ENCODE measurements at regions not wholly inside any gene's neighbourhood (a gene's known extent, or its start where the extent isn't known, plus 50 kb on each side); places are given as distances from the start of the nearest gene placed in this dataset.

DNA sequence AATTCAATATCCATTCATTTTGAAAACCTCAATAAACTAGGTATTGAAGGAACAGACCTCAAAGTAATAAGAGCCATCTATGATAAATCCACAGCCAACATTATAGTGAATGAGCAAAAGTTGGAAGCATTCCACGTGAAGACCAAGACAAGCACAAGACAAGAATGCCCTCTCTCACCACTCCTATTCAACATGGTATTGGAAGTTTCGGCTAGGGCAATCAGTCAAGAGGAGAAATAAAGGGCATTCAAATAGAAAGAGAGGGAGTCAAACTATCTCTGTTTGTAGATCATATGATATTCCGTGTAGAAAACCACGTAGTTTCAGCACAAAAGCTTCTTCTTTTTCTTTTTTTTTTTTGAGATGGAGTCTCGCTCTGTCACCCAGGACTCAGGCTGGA is 550.3 kb downstream of the FSCB start:
- no peaks in the 10 kb centered on the region for H3K27me3 ChIP-seq
- H3K9me3 ChIP-seq: no peaks in the 10 kb centered on the region
- in situ Hi-C loops (cut with MboI; ENCODE audit: low pct_ligation_motif_present in 1 of 4, low pct_unique_long_range_greater_than_20kb in 1 of 4, low sequenced_read_pairs in 3 of 4) (no loop called here), intact Hi-C loops (cut with DNase I; ENCODE audit: low total_unique reads) (no loop called here)
- H3K4me3 ChIP-seq: no peak overlapping the region
- H3K36me3 ChIP-seq: no peaks in the 10 kb centered on the region
- WGBS, 2 donors (ENCODE audit: low coverage in 1 of 2): 79 to 80% methylated on average over 5 of the region's 5 CpGs
- no peak for DNase-seq
- TF ChIP-seq POLR2AphosphoS5 (IDR thresholded peaks at IDR 0.05) (no peak), POLR2A (IDR thresholded peaks at IDR 0.05) (no peak)
- TF ChIP-seq, protein P1, sequence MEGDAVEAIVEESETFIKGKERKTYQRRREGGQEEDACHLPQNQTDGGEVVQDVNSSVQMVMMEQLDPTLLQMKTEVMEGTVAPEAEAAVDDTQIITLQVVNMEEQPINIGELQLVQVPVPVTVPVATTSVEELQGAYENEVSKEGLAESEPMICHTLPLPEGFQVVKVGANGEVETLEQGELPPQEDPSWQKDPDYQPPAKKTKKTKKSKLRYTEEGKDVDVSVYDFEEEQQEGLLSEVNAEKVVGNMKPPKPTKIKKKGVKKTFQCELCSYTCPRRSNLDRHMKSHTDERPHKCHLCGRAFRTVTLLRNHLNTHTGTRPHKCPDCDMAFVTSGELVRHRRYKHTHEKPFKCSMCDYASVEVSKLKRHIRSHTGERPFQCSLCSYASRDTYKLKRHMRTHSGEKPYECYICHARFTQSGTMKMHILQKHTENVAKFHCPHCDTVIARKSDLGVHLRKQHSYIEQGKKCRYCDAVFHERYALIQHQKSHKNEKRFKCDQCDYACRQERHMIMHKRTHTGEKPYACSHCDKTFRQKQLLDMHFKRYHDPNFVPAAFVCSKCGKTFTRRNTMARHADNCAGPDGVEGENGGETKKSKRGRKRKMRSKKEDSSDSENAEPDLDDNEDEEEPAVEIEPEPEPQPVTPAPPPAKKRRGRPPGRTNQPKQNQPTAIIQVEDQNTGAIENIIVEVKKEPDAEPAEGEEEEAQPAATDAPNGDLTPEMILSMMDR (IDR thresholded peaks at IDR 0.05): no peak
- H3K27ac ChIP-seq: no peak overlapping the region
- H3K4me1 ChIP-seq: no peaks in the 10 kb centered on the region

DNA sequence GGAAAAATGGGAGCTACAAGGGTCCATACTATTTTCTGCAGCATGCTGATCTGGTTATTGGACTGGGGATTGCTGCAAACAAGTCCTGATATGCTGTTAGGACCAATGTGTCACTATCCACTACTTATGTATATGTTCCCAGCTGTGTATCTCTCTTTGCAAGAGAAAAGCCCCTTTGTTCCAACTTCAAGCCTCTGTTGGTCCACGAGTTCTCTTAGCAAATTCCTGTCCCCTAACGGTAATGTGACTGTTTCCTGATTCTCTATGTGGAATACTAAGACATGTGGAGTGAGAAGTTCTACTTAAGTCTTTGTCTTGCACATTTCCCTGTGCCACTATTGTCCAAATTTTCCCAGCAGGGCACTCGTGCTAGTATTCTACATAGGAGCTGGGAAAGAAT is 557.7 kb downstream of the FSCB start:
- DNase-seq: no peak
- Histone ChIP-seq H3K27me3 (no peaks in the 10 kb centered on the region), H3K27ac (no peak overlapping the region), H3K4me1 (no peaks in the 10 kb centered on the region), H3K4me3 (no peak overlapping the region), H3K36me3 (no peaks in the 10 kb centered on the region), H3K9me3 (no peaks in the 10 kb centered on the region)
- WGBS, 2 donors (ENCODE audit: low coverage in 1 of 2): 37 to 48% methylated on average over 2 to 3 of the region's 3 CpGs
- TF ChIP-seq EP300 (IDR thresholded peaks at IDR 0.05; ENCODE audit: low read depth) (no peak), POLR2AphosphoS5 (IDR thresholded peaks at IDR 0.05) (no peak), POLR2A (IDR thresholded peaks at IDR 0.05) (no peak)
- TF ChIP-seq, protein P1 (IDR thresholded peaks at IDR 0.05): no peak
- in situ Hi-C loops (cut with MboI; ENCODE audit: low pct_ligation_motif_present in 1 of 4, low pct_unique_long_range_greater_than_20kb in 1 of 4, low sequenced_read_pairs in 3 of 4): no loop called here
- intact Hi-C loops (cut with DNase I; ENCODE audit: low total_unique reads): no loop called here

DNA sequence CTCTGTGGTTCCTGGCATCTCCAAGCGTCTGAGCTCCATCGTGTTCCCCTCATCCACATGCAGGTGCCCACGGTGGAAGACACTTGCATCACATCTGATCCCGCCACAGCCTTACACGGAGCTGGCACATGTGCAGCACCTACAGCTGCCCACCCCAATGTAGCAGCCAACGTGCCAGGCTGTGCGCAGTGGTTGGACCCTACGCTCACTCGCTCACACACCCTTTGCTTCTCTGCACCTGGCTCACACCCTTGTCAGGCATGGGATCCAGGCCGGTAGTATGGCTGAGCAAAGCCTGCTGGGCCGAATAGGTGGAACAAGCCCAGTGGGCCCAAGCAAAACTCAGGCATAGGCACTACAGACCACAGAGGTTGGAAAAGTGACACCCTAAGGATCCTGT is 567.2 kb downstream of the FSCB start:
- H3K27me3 ChIP-seq: no peaks in the 10 kb centered on the region
- H3K9me3 ChIP-seq: no peaks in the 10 kb centered on the region
- H3K36me3 ChIP-seq: no peaks in the 10 kb centered on the region
- intact Hi-C loops (cut with DNase I; ENCODE audit: low total_unique reads): no loop called here
- TF ChIP-seq, protein P1 (IDR thresholded peaks at IDR 0.05): no peak
- TF ChIP-seq EP300 (IDR thresholded peaks at IDR 0.05; ENCODE audit: low read depth) (no peak), POLR2AphosphoS5 (IDR thresholded peaks at IDR 0.05) (no peak), POLR2A (IDR thresholded peaks at IDR 0.05) (no peak)
- no peaks in the 10 kb centered on the region for H3K4me1 ChIP-seq
- in situ Hi-C loops (cut with MboI; ENCODE audit: low pct_ligation_motif_present in 1 of 4, low pct_unique_long_range_greater_than_20kb in 1 of 4, low sequenced_read_pairs in 3 of 4): no loop called here
- H3K27ac ChIP-seq: no peak overlapping the region
- DNase-seq: no peak
- WGBS, 2 donors (ENCODE audit: low coverage in 1 of 2): 92 to 93% methylated on average over 3 to 11 of the region's 11 CpGs
- H3K4me3 ChIP-seq: no peak overlapping the region

DNA sequence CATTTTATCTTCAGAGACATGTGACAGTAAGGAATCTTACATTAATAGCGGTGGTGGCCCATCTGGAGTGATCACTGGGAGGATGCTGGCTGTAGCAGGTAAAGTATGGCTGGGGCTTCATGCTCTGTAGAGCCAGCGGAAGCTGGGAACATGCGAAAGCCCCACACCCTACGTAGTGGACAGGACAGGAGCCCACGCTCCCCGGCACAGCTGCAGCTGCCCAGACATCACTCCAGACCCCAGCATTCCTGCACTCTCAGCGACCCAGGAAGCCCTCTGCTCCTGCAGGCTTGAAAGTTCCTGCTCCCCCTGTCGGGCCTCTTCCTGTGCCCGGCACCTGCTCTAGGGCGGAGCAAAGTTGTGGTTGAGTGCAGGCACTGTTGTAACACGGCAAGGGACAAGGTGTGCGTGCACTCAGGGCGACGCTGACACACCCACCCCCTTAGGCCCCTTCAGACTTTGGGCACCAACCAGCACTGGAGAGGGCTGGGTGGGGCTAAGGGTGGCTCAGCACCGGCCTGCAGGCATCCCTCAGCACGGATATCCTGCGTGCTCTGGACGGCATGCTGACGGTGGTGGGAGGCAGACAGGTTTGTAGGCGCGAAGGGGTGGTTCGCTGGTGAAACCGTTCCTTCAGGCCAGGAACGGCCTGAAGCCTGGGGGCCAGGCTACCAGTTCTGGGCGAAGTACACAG is 568.3 kb downstream of the FSCB start:
- H3K9me3 ChIP-seq: no peaks in the 10 kb centered on the region
- intact Hi-C loops (cut with DNase I; ENCODE audit: low total_unique reads) (no loop called here), in situ Hi-C loops (cut with MboI; ENCODE audit: low pct_ligation_motif_present in 1 of 4, low pct_unique_long_range_greater_than_20kb in 1 of 4, low sequenced_read_pairs in 3 of 4) (no loop called here)
- 80 to 85% methylated on average over 3 to 25 of the region's 25 CpGs for WGBS, 2 donors (ENCODE audit: low coverage in 1 of 2)
- no peak for DNase-seq
- no peak for TF ChIP-seq EP300 (IDR thresholded peaks at IDR 0.05; ENCODE audit: low read depth)
- TF ChIP-seq, protein P1 (IDR thresholded peaks at IDR 0.05): no peak
- H3K4me3 ChIP-seq: no peak overlapping the region
- H3K4me1 ChIP-seq: no peaks in the 10 kb centered on the region
- no peaks in the 10 kb centered on the region for H3K27me3 ChIP-seq
- H3K27ac ChIP-seq: no peak overlapping the region
- no peaks in the 10 kb centered on the region for H3K36me3 ChIP-seq
